ENCODE measurements at regions not wholly inside any gene's neighbourhood (a gene's known extent, or its start where the extent isn't known, plus 50 kb on each side); places are given as distances from the start of the nearest gene placed in this dataset.

GRCh38 chr18:6497543-6497942, 82.8 kb upstream of the L3MBTL4 start:
- TF ChIP-seq RAD21 (IDR thresholded peaks at IDR 0.05; ENCODE audit: low read depth) (no peak), ELF1 (IDR thresholded peaks at IDR 0.05; ENCODE audit: borderline replicate concordance, low read depth) (no peak), SIN3A (IDR thresholded peaks at IDR 0.05; ENCODE audit: low read depth) (no peak), YY1 (IDR thresholded peaks at IDR 0.05; ENCODE audit: extremely low read depth, insufficient replicate concordance, low read depth, low read length) (no peak), ZNF274 (IDR thresholded peaks at IDR 0.05; ENCODE audit: low read depth, low read length) (no peak), SRF (IDR thresholded peaks at IDR 0.05; ENCODE audit: low read depth) (no peak), EZH2 (IDR thresholded peaks at IDR 0.05) (no peak), ZFX (IDR thresholded peaks at IDR 0.05) (no peak)
- H2AFZ ChIP-seq (ENCODE audit: low read depth, low read length, poor library complexity, severe bottlenecking), result no peak overlapping the region
- H3K4me3 ChIP-seq (replicated peaks in 1 of 2; ENCODE audit: low read depth in 1 of 2, low read length in 2 of 2), result no peak overlapping the region
- H3K9me3 ChIP-seq (ENCODE audit: control insufficient read depth in 1 of 2, insufficient read depth in 1 of 2, low read depth in 1 of 2, low read length in 2 of 2), result peaks cover 4 to 7% of the 10 kb centered on the region in 2 experiments; a peak in 3 of 4 replicates
- H4K20me1 ChIP-seq (ENCODE audit: insufficient read depth), result no peaks in the 10 kb centered on the region
- H3K9me2 ChIP-seq (ENCODE audit: insufficient read depth), result no peaks in the 10 kb centered on the region
- no peaks in the 10 kb centered on the region for H3K36me3 ChIP-seq (ENCODE audit: control insufficient read depth in 1 of 2, insufficient read depth in 2 of 2, low read length in 2 of 2)
- BruUV-seq (replicated peaks), result no TSS peak
- POLR2A ChIA-PET, result no interaction called here
- H3K4me1 ChIP-seq (ENCODE audit: control insufficient read depth in 1 of 2, insufficient read depth in 2 of 2, low read length in 2 of 2), result no peaks in the 10 kb centered on the region
- RAD21 ChIA-PET (ENCODE audit: low non-redundant PET in 1 of 2, low total read pairs in 2 of 2, uncharacterized antibody in 2 of 2, unreplicated experiment in 2 of 2), result no interaction called here
- no peak overlapping the region for H3K9ac ChIP-seq (ENCODE audit: low read length)
- no peak for DNase-seq (ENCODE audit: low read depth, low spot score)
- H3K4me2 ChIP-seq (ENCODE audit: low read length), result no peak overlapping the region
- intact Hi-C loops (cut with micrococcal nuclease), result no loop called here
- H3K27ac ChIP-seq (ENCODE audit: low read depth, low read length), result no peak overlapping the region
- no peaks in the 10 kb centered on the region for H3K79me2 ChIP-seq (ENCODE audit: insufficient read depth, low read length)
- CTCF ChIA-PET, result no interaction called here
- no peaks in the 10 kb centered on the region for H3K27me3 ChIP-seq (ENCODE audit: insufficient read depth, low read length)
- ATAC-seq, result no peak

GRCh38 chr18:6498289-6498856, 83.7 kb upstream of the L3MBTL4 start:
- no peak for TF ChIP-seq ZNF274 (IDR thresholded peaks at IDR 0.05; ENCODE audit: low read depth, low read length)
- Histone ChIP-seq H3K27ac (ENCODE audit: low read depth, low read length) (no peak overlapping the region), H3K79me2 (ENCODE audit: insufficient read depth, low read length) (no peaks in the 10 kb centered on the region), H3K9ac (ENCODE audit: low read length) (no peak overlapping the region), H3K27me3 (ENCODE audit: insufficient read depth, low read length) (no peaks in the 10 kb centered on the region), H2AFZ (ENCODE audit: low read depth, low read length, poor library complexity, severe bottlenecking) (no peak overlapping the region), H3K4me3 (replicated peaks in 1 of 2; ENCODE audit: low read depth in 1 of 2, low read length in 2 of 2) (no peak overlapping the region), H3K9me3 (ENCODE audit: control insufficient read depth in 1 of 2, insufficient read depth in 1 of 2, low read depth in 1 of 2, low read length in 2 of 2) (peaks cover 4 to 9% of the 10 kb centered on the region in 2 experiments; a peak in 3 of 4 replicates), H3K4me1 (ENCODE audit: control insufficient read depth in 1 of 2, insufficient read depth in 2 of 2, low read length in 2 of 2) (no peaks in the 10 kb centered on the region), H3K36me3 (ENCODE audit: control insufficient read depth in 1 of 2, insufficient read depth in 2 of 2, low read length in 2 of 2) (no peaks in the 10 kb centered on the region), H4K20me1 (ENCODE audit: insufficient read depth) (no peaks in the 10 kb centered on the region), H3K4me2 (ENCODE audit: low read length) (no peak overlapping the region), H3K9me2 (ENCODE audit: insufficient read depth) (no peaks in the 10 kb centered on the region)
- BruUV-seq (replicated peaks), result no TSS peak
- ChIA-PET POLR2A (no interaction called here), CTCF (no interaction called here), RAD21 (ENCODE audit: low non-redundant PET in 1 of 2, low total read pairs in 2 of 2, uncharacterized antibody in 2 of 2, unreplicated experiment in 2 of 2) (no interaction called here)
- intact Hi-C loops (cut with micrococcal nuclease), result no loop called here
- no peak for ATAC-seq
- DNase-seq (ENCODE audit: low read depth, low spot score), result no peak
